ENCODE measurements at regions not wholly inside any gene's neighbourhood (a gene's known extent, or its start where the extent isn't known, plus 50 kb on each side); places are given as distances from the start of the nearest gene placed in this dataset.

GRCh38 chr16:22681554-22682291 is 132.2 kb upstream of the HS3ST2 start:
- 88 to 89% methylated on average over 17 of the region's 17 CpGs for WGBS, 2 donors
- no peak overlapping the region for H3K4me3 ChIP-seq (ENCODE audit: low read depth in 1 of 2, low read length in 2 of 2)
- no peaks in the 10 kb centered on the region for H3K4me1 ChIP-seq (ENCODE audit: control insufficient read depth in 2 of 2, insufficient read depth in 2 of 2, low read length in 1 of 2)
- H3K9me3 ChIP-seq (ENCODE audit: control insufficient read depth in 2 of 2, insufficient read depth in 1 of 2, low read depth in 1 of 2, low read length in 1 of 2): no peaks in the 10 kb centered on the region
- no peaks in the 10 kb centered on the region for H3K36me3 ChIP-seq (ENCODE audit: control insufficient read depth in 2 of 2, insufficient read depth in 2 of 2, low read length in 1 of 2)
- no peak overlapping the region for H3K27ac ChIP-seq (ENCODE audit: low read depth in 2 of 2, low read length in 1 of 2)
- no peaks in the 10 kb centered on the region for H3K27me3 ChIP-seq (ENCODE audit: control insufficient read depth in 1 of 2, insufficient read depth in 2 of 2, low read length in 2 of 2)

GRCh38 chr16:22683258-22683657 is 130.7 kb upstream of the HS3ST2 start:
- no peak overlapping the region for H3K4me3 ChIP-seq (ENCODE audit: low read depth in 1 of 2, low read length in 2 of 2)
- no peaks in the 10 kb centered on the region for H3K9me3 ChIP-seq (ENCODE audit: control insufficient read depth in 2 of 2, insufficient read depth in 1 of 2, low read depth in 1 of 2, low read length in 1 of 2)
- H3K4me1 ChIP-seq (ENCODE audit: control insufficient read depth in 2 of 2, insufficient read depth in 2 of 2, low read length in 1 of 2): no peaks in the 10 kb centered on the region
- no peak overlapping the region for H3K27ac ChIP-seq (ENCODE audit: low read depth in 2 of 2, low read length in 1 of 2)
- 76 to 87% methylated on average over 4 of the region's 4 CpGs for WGBS, 2 donors
- no peaks in the 10 kb centered on the region for H3K36me3 ChIP-seq (ENCODE audit: control insufficient read depth in 2 of 2, insufficient read depth in 2 of 2, low read length in 1 of 2)
- no peaks in the 10 kb centered on the region for H3K27me3 ChIP-seq (ENCODE audit: control insufficient read depth in 1 of 2, insufficient read depth in 2 of 2, low read length in 2 of 2)

- Histone ChIP-seq H3K36me3 (ENCODE audit: control insufficient read depth in 2 of 2, insufficient read depth in 2 of 2, low read length in 1 of 2) (no peaks in the 10 kb centered on the region), H3K9me3 (ENCODE audit: control insufficient read depth in 2 of 2, insufficient read depth in 1 of 2, low read depth in 1 of 2, low read length in 1 of 2) (no peaks in the 10 kb centered on the region), H3K4me1 (ENCODE audit: control insufficient read depth in 2 of 2, insufficient read depth in 2 of 2, low read length in 1 of 2) (no peaks in the 10 kb centered on the region), H3K27me3 (ENCODE audit: control insufficient read depth in 1 of 2, insufficient read depth in 2 of 2, low read length in 2 of 2) (no peaks in the 10 kb centered on the region), H3K4me3 (ENCODE audit: low read depth in 1 of 2, low read length in 2 of 2) (no peak overlapping the region), H3K27ac (ENCODE audit: low read depth in 2 of 2, low read length in 1 of 2) (no peak overlapping the region)
- WGBS, 2 donors: 69% methylated on average over 4 of the region's 4 CpGs
Measured at GRCh38 chr16:22683730-22684573, 130.0 kb upstream of the HS3ST2 start.

- H3K27ac ChIP-seq (ENCODE audit: low read depth in 2 of 2, low read length in 1 of 2): no peak overlapping the region
- H3K27me3 ChIP-seq (ENCODE audit: control insufficient read depth in 1 of 2, insufficient read depth in 2 of 2, low read length in 2 of 2): no peaks in the 10 kb centered on the region
- H3K9me3 ChIP-seq (ENCODE audit: control insufficient read depth in 2 of 2, insufficient read depth in 1 of 2, low read depth in 1 of 2, low read length in 1 of 2): no peaks in the 10 kb centered on the region
- no peak overlapping the region for H3K4me3 ChIP-seq (ENCODE audit: low read depth in 1 of 2, low read length in 2 of 2)
- no peaks in the 10 kb centered on the region for H3K36me3 ChIP-seq (ENCODE audit: control insufficient read depth in 2 of 2, insufficient read depth in 2 of 2, low read length in 1 of 2)
- WGBS, 2 donors: 62 to 72% methylated on average over 3 of the region's 3 CpGs
- no peaks in the 10 kb centered on the region for H3K4me1 ChIP-seq (ENCODE audit: control insufficient read depth in 2 of 2, insufficient read depth in 2 of 2, low read length in 1 of 2)
Measured at GRCh38 chr16:22684574-22685458, 129.1 kb upstream of the HS3ST2 start.

GRCh38 chr16:22685459-22685830 is 128.5 kb upstream of the HS3ST2 start:
- no peaks in the 10 kb centered on the region for H3K9me3 ChIP-seq (ENCODE audit: control insufficient read depth in 2 of 2, insufficient read depth in 1 of 2, low read depth in 1 of 2, low read length in 1 of 2)

GRCh38 chr16:22687031-22687530 is 126.9 kb upstream of the HS3ST2 start:
- no peak overlapping the region for H3K4me3 ChIP-seq (ENCODE audit: low read depth in 1 of 2, low read length in 2 of 2)
- H3K9me3 ChIP-seq (ENCODE audit: control insufficient read depth in 2 of 2, insufficient read depth in 1 of 2, low read depth in 1 of 2, low read length in 1 of 2): no peaks in the 10 kb centered on the region
- no peaks in the 10 kb centered on the region for H3K27me3 ChIP-seq (ENCODE audit: control insufficient read depth in 1 of 2, insufficient read depth in 2 of 2, low read length in 2 of 2)
- H3K27ac ChIP-seq (ENCODE audit: low read depth in 2 of 2, low read length in 1 of 2): no peak overlapping the region
- no peaks in the 10 kb centered on the region for H3K4me1 ChIP-seq (ENCODE audit: control insufficient read depth in 2 of 2, insufficient read depth in 2 of 2, low read length in 1 of 2)
- H3K36me3 ChIP-seq (ENCODE audit: control insufficient read depth in 2 of 2, insufficient read depth in 2 of 2, low read length in 1 of 2): no peaks in the 10 kb centered on the region
- 46 to 82% methylated on average over 2 of the region's 2 CpGs for WGBS, 2 donors

More at GRCh38 chr16:22685459-22685830, 128.5 kb upstream of the HS3ST2 start:
- Histone ChIP-seq H3K36me3 (ENCODE audit: control insufficient read depth in 2 of 2, insufficient read depth in 2 of 2, low read length in 1 of 2) (no peaks in the 10 kb centered on the region), H3K27ac (ENCODE audit: low read depth in 2 of 2, low read length in 1 of 2) (no peak overlapping the region), H3K4me3 (ENCODE audit: low read depth in 1 of 2, low read length in 2 of 2) (no peak overlapping the region), H3K27me3 (ENCODE audit: control insufficient read depth in 1 of 2, insufficient read depth in 2 of 2, low read length in 2 of 2) (no peaks in the 10 kb centered on the region), H3K4me1 (ENCODE audit: control insufficient read depth in 2 of 2, insufficient read depth in 2 of 2, low read length in 1 of 2) (no peaks in the 10 kb centered on the region)
- WGBS, 2 donors: 58 to 77% methylated on average over 3 of the region's 3 CpGs

GRCh38 chr16:22688463-22688862 is 125.5 kb upstream of the HS3ST2 start:
- 81 to 85% methylated on average over 2 of the region's 2 CpGs for WGBS, 2 donors
- H3K4me1 ChIP-seq (ENCODE audit: control insufficient read depth in 2 of 2, insufficient read depth in 2 of 2, low read length in 1 of 2): no peaks in the 10 kb centered on the region
- H3K4me3 ChIP-seq (ENCODE audit: low read depth in 1 of 2, low read length in 2 of 2): no peak overlapping the region
- no peak overlapping the region for H3K27ac ChIP-seq (ENCODE audit: low read depth in 2 of 2, low read length in 1 of 2)
- no peaks in the 10 kb centered on the region for H3K36me3 ChIP-seq (ENCODE audit: control insufficient read depth in 2 of 2, insufficient read depth in 2 of 2, low read length in 1 of 2)
- no peaks in the 10 kb centered on the region for H3K27me3 ChIP-seq (ENCODE audit: control insufficient read depth in 1 of 2, insufficient read depth in 2 of 2, low read length in 2 of 2)
- H3K9me3 ChIP-seq (ENCODE audit: control insufficient read depth in 2 of 2, insufficient read depth in 1 of 2, low read depth in 1 of 2, low read length in 1 of 2): no peaks in the 10 kb centered on the region

- H3K4me1 ChIP-seq (ENCODE audit: control insufficient read depth in 2 of 2, insufficient read depth in 2 of 2, low read length in 1 of 2): no peaks in the 10 kb centered on the region
- H3K9me3 ChIP-seq (ENCODE audit: control insufficient read depth in 2 of 2, insufficient read depth in 1 of 2, low read depth in 1 of 2, low read length in 1 of 2): no peaks in the 10 kb centered on the region
- no peak overlapping the region for H3K4me3 ChIP-seq (ENCODE audit: low read depth in 1 of 2, low read length in 2 of 2)
- 87 to 88% methylated on average over 1 of the region's 1 CpG for WGBS, 2 donors
- H3K27ac ChIP-seq (ENCODE audit: low read depth in 2 of 2, low read length in 1 of 2): no peak overlapping the region
- H3K27me3 ChIP-seq (ENCODE audit: control insufficient read depth in 1 of 2, insufficient read depth in 2 of 2, low read length in 2 of 2): no peaks in the 10 kb centered on the region
- H3K36me3 ChIP-seq (ENCODE audit: control insufficient read depth in 2 of 2, insufficient read depth in 2 of 2, low read length in 1 of 2): no peaks in the 10 kb centered on the region
Measured at GRCh38 chr16:22688930-22689329, 125.0 kb upstream of the HS3ST2 start.

GRCh38 chr16:22691335-22691734 is 122.6 kb upstream of the HS3ST2 start:
- no peak overlapping the region for H3K4me3 ChIP-seq (ENCODE audit: low read depth in 1 of 2, low read length in 2 of 2)
- H3K9me3 ChIP-seq (ENCODE audit: control insufficient read depth in 2 of 2, insufficient read depth in 1 of 2, low read depth in 1 of 2, low read length in 1 of 2): no peaks in the 10 kb centered on the region
- no peaks in the 10 kb centered on the region for H3K36me3 ChIP-seq (ENCODE audit: control insufficient read depth in 2 of 2, insufficient read depth in 2 of 2, low read length in 1 of 2)
- no peaks in the 10 kb centered on the region for H3K4me1 ChIP-seq (ENCODE audit: control insufficient read depth in 2 of 2, insufficient read depth in 2 of 2, low read length in 1 of 2)
- 83 to 84% methylated on average over 3 of the region's 3 CpGs for WGBS, 2 donors
- H3K27me3 ChIP-seq (ENCODE audit: control insufficient read depth in 1 of 2, insufficient read depth in 2 of 2, low read length in 2 of 2): no peaks in the 10 kb centered on the region
- H3K27ac ChIP-seq (ENCODE audit: low read depth in 2 of 2, low read length in 1 of 2): no peak overlapping the region
